GM19351 (cell line): ENCODE measurements at regions not wholly inside any gene's neighbourhood (a gene's known extent, or its start where the extent isn't known, plus 50 kb on each side); places are given as distances from the start of the nearest gene placed in this dataset.

Experiments
- ATAC-seq: cut with Tn5 transposase; IDR thresholded peaks from one replicate; pipeline ENCODE4 v1.9.1; 2021; ENCODE audit warnings: mild to moderate bottlenecking, moderate library complexity; ENCODE audit not compliant: unreplicated experiment

GRCh38 chr18:22034276-22034675 lies 135.1 kb upstream of the GATA6 start:
- no peak for ATAC-seq

GRCh38 chr18:22040533-22040932 lies 128.9 kb upstream of the GATA6 start:
- ATAC-seq: no peak

GRCh38 chr18:22043837-22044236 lies 125.6 kb upstream of the GATA6 start:
- ATAC-seq: no peak

GRCh38 chr18:22044474-22045220 lies 124.7 kb upstream of the GATA6 start:
- no peak for ATAC-seq

- no peak for ATAC-seq
Measured at GRCh38 chr18:22045221-22045918, 124.0 kb upstream of the GATA6 start.

GRCh38 chr18:22046473-22046872 lies 122.9 kb upstream of the GATA6 start:
- ATAC-seq: no peak

GRCh38 chr18:22047485-22047884 lies 121.9 kb upstream of the GATA6 start:
- no peak for ATAC-seq

GRCh38 chr18:22048221-22048620 lies 121.2 kb upstream of the GATA6 start:
- ATAC-seq: no peak

GRCh38 chr18:22048932-22049615 lies 120.3 kb upstream of the GATA6 start:
- no peak for ATAC-seq

- no peak for ATAC-seq
Measured at GRCh38 chr18:22052405-22053105, 116.8 kb upstream of the GATA6 start.

GRCh38 chr18:22055466-22056238 lies 113.7 kb upstream of the GATA6 start:
- ATAC-seq: no peak

- no peak for ATAC-seq
Measured at GRCh38 chr18:22056950-22057349, 112.4 kb upstream of the GATA6 start.

- ATAC-seq: no peak
Measured at GRCh38 chr18:22057908-22058527, 111.4 kb upstream of the GATA6 start.

GRCh38 chr18:22060361-22060760 lies 109.0 kb upstream of the GATA6 start:
- no peak for ATAC-seq

GRCh38 chr18:22063102-22063501 lies 106.3 kb upstream of the GATA6 start:
- ATAC-seq: no peak

GRCh38 chr18:22063672-22064071 lies 105.7 kb upstream of the GATA6 start:
- ATAC-seq: no peak

- ATAC-seq: no peak
Measured at GRCh38 chr18:22064581-22064980, 104.8 kb upstream of the GATA6 start.

- ATAC-seq: no peak
Measured at GRCh38 chr18:22065311-22065710, 104.1 kb upstream of the GATA6 start.

GRCh38 chr18:22066083-22066485 lies 103.3 kb upstream of the GATA6 start:
- no peak for ATAC-seq

GRCh38 chr18:22067109-22067508 lies 102.3 kb upstream of the GATA6 start:
- no peak for ATAC-seq
